ENCODE measurements at regions not wholly inside any gene's neighbourhood (a gene's known extent, or its start where the extent isn't known, plus 50 kb on each side); places are given as distances from the start of the nearest gene placed in this dataset.

DNA sequence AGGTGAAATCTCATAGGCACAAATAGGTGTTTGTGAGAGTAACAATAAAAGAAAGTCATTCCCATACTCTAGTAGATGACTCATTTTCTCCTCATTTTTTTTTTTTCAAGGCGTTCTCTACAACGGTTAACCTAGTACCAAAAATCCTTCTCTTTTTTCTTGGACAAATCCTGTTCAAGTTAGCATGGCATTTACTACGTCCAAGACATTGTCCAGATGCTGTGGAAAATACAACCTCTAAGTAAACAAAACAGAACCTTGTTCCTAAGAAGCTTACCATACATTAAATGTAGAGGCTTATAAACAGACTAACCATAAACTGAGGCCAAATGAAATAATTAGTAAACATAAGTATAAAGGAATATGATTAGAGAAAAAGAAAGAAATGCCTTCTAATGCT is 76.2 kb upstream of the RGS4 start:
- DNase-seq (no peak), ATAC-seq (ENCODE audit: poor library complexity) (no peak)
- no peaks in the 10 kb centered on the region for H3K4me1 ChIP-seq (ENCODE audit: insufficient read depth, low read length)
- H3K27ac ChIP-seq (ENCODE audit: low read depth in 1 of 2, low read length in 2 of 2): no peak overlapping the region
- H3K27ac Mint-ChIP-seq: no peak overlapping the region
- no peak overlapping the region for H3K4me3 Mint-ChIP-seq
- no peaks in the 10 kb centered on the region for H3K4me1 Mint-ChIP-seq (ENCODE audit: low read depth)
- TF ChIP-seq, protein P1, sequence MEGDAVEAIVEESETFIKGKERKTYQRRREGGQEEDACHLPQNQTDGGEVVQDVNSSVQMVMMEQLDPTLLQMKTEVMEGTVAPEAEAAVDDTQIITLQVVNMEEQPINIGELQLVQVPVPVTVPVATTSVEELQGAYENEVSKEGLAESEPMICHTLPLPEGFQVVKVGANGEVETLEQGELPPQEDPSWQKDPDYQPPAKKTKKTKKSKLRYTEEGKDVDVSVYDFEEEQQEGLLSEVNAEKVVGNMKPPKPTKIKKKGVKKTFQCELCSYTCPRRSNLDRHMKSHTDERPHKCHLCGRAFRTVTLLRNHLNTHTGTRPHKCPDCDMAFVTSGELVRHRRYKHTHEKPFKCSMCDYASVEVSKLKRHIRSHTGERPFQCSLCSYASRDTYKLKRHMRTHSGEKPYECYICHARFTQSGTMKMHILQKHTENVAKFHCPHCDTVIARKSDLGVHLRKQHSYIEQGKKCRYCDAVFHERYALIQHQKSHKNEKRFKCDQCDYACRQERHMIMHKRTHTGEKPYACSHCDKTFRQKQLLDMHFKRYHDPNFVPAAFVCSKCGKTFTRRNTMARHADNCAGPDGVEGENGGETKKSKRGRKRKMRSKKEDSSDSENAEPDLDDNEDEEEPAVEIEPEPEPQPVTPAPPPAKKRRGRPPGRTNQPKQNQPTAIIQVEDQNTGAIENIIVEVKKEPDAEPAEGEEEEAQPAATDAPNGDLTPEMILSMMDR (IDR thresholded peaks at IDR 0.05): no peak
- CTCF ChIA-PET: no interaction called here
- no peaks in the 10 kb centered on the region for H3K9me3 Mint-ChIP-seq
- POLR2A ChIA-PET: no interaction called here
- H3K27me3 Mint-ChIP-seq: peaks cover 20% of the 10 kb centered on the region
- H3K9me3 ChIP-seq (ENCODE audit: control insufficient read depth in 1 of 2, insufficient read depth in 1 of 2, low read length in 2 of 2): no peaks in the 10 kb centered on the region
- peaks cover 0 to 7% of the 10 kb centered on the region in 2 experiments for H3K27me3 ChIP-seq (ENCODE audit: control insufficient read depth in 1 of 2, insufficient read depth in 2 of 2, low read length in 2 of 2)
- no peaks in the 10 kb centered on the region for H3K36me3 ChIP-seq (ENCODE audit: insufficient read depth, low read length)
- no peaks in the 10 kb centered on the region for H3K36me3 Mint-ChIP-seq (ENCODE audit: low read depth)
- no peak overlapping the region for H3K4me3 ChIP-seq (ENCODE audit: low read length)
- intact Hi-C loops (cut with DNase I, micrococcal nuclease): no loop called here

GRCh38 chr1:162991444-162991843 is 77.7 kb upstream of the RGS4 start:
- no peaks in the 10 kb centered on the region for H3K9me3 Mint-ChIP-seq
- H3K36me3 Mint-ChIP-seq (ENCODE audit: low read depth): no peaks in the 10 kb centered on the region
- H3K27me3 ChIP-seq (ENCODE audit: control insufficient read depth in 1 of 2, insufficient read depth in 2 of 2, low read length in 2 of 2): peaks cover 0 to 7% of the 10 kb centered on the region in 2 experiments
- no peaks in the 10 kb centered on the region for H3K4me1 ChIP-seq (ENCODE audit: insufficient read depth, low read length)
- no peak overlapping the region for H3K27ac ChIP-seq (ENCODE audit: low read depth in 1 of 2, low read length in 2 of 2)
- intact Hi-C loops (cut with DNase I, micrococcal nuclease): no loop called here
- no peak for DNase-seq
- peaks cover 28% of the 10 kb centered on the region for H3K27me3 Mint-ChIP-seq
- TF ChIP-seq, protein P1 (IDR thresholded peaks at IDR 0.05): no peak
- H3K4me1 Mint-ChIP-seq (ENCODE audit: low read depth): no peaks in the 10 kb centered on the region
- H3K36me3 ChIP-seq (ENCODE audit: insufficient read depth, low read length): no peaks in the 10 kb centered on the region
- ATAC-seq (ENCODE audit: poor library complexity): no peak
- no peak overlapping the region for H3K4me3 Mint-ChIP-seq
- H3K9me3 ChIP-seq (ENCODE audit: control insufficient read depth in 1 of 2, insufficient read depth in 1 of 2, low read length in 2 of 2): no peaks in the 10 kb centered on the region
- no peak overlapping the region for H3K4me3 ChIP-seq (ENCODE audit: low read length)
- POLR2A ChIA-PET: no interaction called here
- CTCF ChIA-PET: no interaction called here
- no peak overlapping the region for H3K27ac Mint-ChIP-seq

DNA sequence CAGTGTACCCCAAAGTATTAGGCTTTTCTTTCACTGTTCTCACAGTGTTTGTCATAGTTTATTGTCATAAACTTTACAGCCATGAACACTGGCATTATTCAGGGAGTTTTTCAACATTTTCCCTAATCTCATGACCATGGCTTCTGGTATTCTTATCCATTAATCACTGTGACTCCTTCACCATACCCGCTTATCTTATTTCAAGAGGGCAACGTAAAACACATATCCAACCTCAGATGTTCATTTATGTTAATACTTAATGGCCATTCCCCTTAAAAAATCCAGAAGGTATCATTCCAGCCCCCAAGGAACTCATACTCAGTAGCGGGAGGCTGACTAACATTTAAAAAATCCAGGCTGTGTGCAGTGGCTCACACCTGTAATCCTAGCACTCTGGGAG is 78.5 kb upstream of the RGS4 start:
- Histone ChIP-seq H3K27ac (ENCODE audit: low read depth in 1 of 2, low read length in 2 of 2) (no peak overlapping the region), H3K4me3 (ENCODE audit: low read length) (no peak overlapping the region), H3K9me3 (ENCODE audit: control insufficient read depth in 1 of 2, insufficient read depth in 1 of 2, low read length in 2 of 2) (no peaks in the 10 kb centered on the region), H3K4me1 (ENCODE audit: insufficient read depth, low read length) (no peaks in the 10 kb centered on the region), H3K36me3 (ENCODE audit: insufficient read depth, low read length) (no peaks in the 10 kb centered on the region), H3K27me3 (ENCODE audit: control insufficient read depth in 1 of 2, insufficient read depth in 2 of 2, low read length in 2 of 2) (peaks cover 0 to 7% of the 10 kb centered on the region in 2 experiments)
- ChIA-PET POLR2A (no interaction called here), CTCF (no interaction called here)
- Mint-ChIP-seq H3K9me3 (no peaks in the 10 kb centered on the region), H3K4me1 (ENCODE audit: low read depth) (no peaks in the 10 kb centered on the region), H3K4me3 (no peak overlapping the region), H3K27me3 (peaks cover 24% of the 10 kb centered on the region), H3K36me3 (ENCODE audit: low read depth) (no peaks in the 10 kb centered on the region), H3K27ac (no peak overlapping the region)
- TF ChIP-seq, protein P1 (IDR thresholded peaks at IDR 0.05): no peak
- intact Hi-C loops (cut with DNase I, micrococcal nuclease): no loop called here
- DNase-seq (no peak), ATAC-seq (ENCODE audit: poor library complexity) (no peak)

All from CD4-positive, alpha-beta T cell (primary cell).